GM12878 (cell line): ENCODE measurements at regions not wholly inside any gene's neighbourhood (a gene's known extent, or its start where the extent isn't known, plus 50 kb on each side); places are given as distances from the start of the nearest gene placed in this dataset.

Source experiments
- ATAC-seq: fragments of 200-7000 bp; cut with Tn5 transposase; 3 replicates; pipeline ENCODE4 v1.9.1; 2020; ENCODE audit warnings: mild to moderate bottlenecking, moderate library complexity
- BruUV-seq: library from RNA; stranded (reverse); fragments of 400-500 nt; replicated peaks from 2 replicates; lab custom pipeline; 2021; lab: Mats Ljungman, UMichigan
- CTCF ChIA-PET: fragments of 300-600 bp; sonication (Branson Sonifier 250); formaldehyde crosslinking; extraction: SDS; loops from one replicate; lab custom pipeline; 2021; ENCODE audit warnings: inconsistent platforms; lab: Yijun Ruan, JAX
- POLR2A ChIA-PET: fragments of 350-600 bp; formaldehyde crosslinking; extraction: SDS; loops from one replicate; lab custom pipeline; 2021; ENCODE audit warnings: inconsistent platforms; lab: Charles Lee
- RAD21 ChIA-PET: fragments of 300-600 bp; sonication (Branson Sonifier 250); formaldehyde crosslinking; loops from one replicate; lab custom pipeline; 2023; ENCODE audit warnings: antibody characterized with exemption; ENCODE audit not compliant: unreplicated experiment; lab: Charles Lee
- SMC1A ChIA-PET: fragments of 300-600 bp; sonication (Branson Sonifier 250); formaldehyde crosslinking; loops from one replicate; lab custom pipeline; 2023; ENCODE audit not compliant: unreplicated experiment, uncharacterized antibody; lab: Charles Lee
- DNase-seq: peaks from one replicate; pipeline ENCODE4 v3.0.0-alpha.2; 2011; ENCODE audit warnings: low read depth, low spot score
- FAIRE-seq: peaks from 3 replicates; lab custom pipeline; 2011; peaks lifted over from hg19 to GRCh38; lab: Jason Lieb, UNC
- H2AFZ ChIP-seq: 2 replicates; pipeline ENCODE4 v1.6.0; 2011; ENCODE audit warnings: low read depth, low read length, control low read depth; ENCODE audit not compliant: control insufficient read depth
- H3K27ac ChIP-seq: 2 replicates; pipeline ENCODE4 v1.5.1; 2011; ENCODE audit warnings: control low read depth; ENCODE audit not compliant: control insufficient read depth, insufficient read depth
- H3K27me3 ChIP-seq, 2 experiments: replicated peaks in 1 of 2; 2 replicates each; pipeline versions ENCODE4 v1.6.0 to v1.6.1; 2011; ENCODE audit warnings: low read length in 1 of 2; ENCODE audit not compliant: control insufficient read depth in 2 of 2, insufficient read depth in 2 of 2
- H3K36me3 ChIP-seq, 2 experiments: 2 replicates each; pipeline ENCODE4 v1.5.1; 2011; ENCODE audit warnings: low read length in 1 of 2; ENCODE audit not compliant: control insufficient read depth in 2 of 2, insufficient read depth in 2 of 2
- H3K4me1 ChIP-seq: 2 replicates; pipeline ENCODE4 v1.6.1; 2011; ENCODE audit warnings: mild to moderate bottlenecking, low read length, moderate library complexity, mixed read lengths; ENCODE audit not compliant: control insufficient read depth, insufficient read depth
- H3K4me2 ChIP-seq: 2 replicates; pipeline ENCODE4 v1.6.0; 2011; ENCODE audit warnings: control low read depth; ENCODE audit not compliant: control insufficient read depth, insufficient read depth
- H3K4me3 ChIP-seq: fragments of 200-600 bp; sonication (generic); 2 replicates; pipeline ENCODE4 v1.5.1; 2016
- H3K79me2 ChIP-seq: 2 replicates; pipeline ENCODE4 v1.6.0; 2011; ENCODE audit warnings: low read length; ENCODE audit not compliant: control insufficient read depth, insufficient read depth
- H3K9ac ChIP-seq: 2 replicates; pipeline ENCODE4 v1.8.0; 2011; ENCODE audit warnings: low read length, control low read depth, mixed read lengths; ENCODE audit not compliant: control insufficient read depth, insufficient read depth
- H3K9me3 ChIP-seq: replicated peaks from 3 replicates; pipeline ENCODE4 v1.5.1; 2011; ENCODE audit warnings: mild to moderate bottlenecking, low read length; ENCODE audit not compliant: control insufficient read depth, insufficient read depth
- H4K20me1 ChIP-seq: 2 replicates; pipeline ENCODE4 v1.6.0; 2011; ENCODE audit not compliant: control insufficient read depth, insufficient read depth
- ASH2L ChIP-seq: fragments of 300-600, 200-600 bp; sonication (generic); IDR thresholded peaks from 2 replicates; pipeline ENCODE4 v1.6.1; 2017; ENCODE audit warnings: low read depth, mild to moderate bottlenecking, borderline replicate concordance
- CREM ChIP-seq: IDR thresholded peaks from 2 replicates; pipeline ENCODE4 v1.6.1; 2014; ENCODE audit warnings: antibody characterized with exemption, low read depth
- EED ChIP-seq: sonication (generic); IDR thresholded peaks from 2 replicates; pipeline ENCODE4 v1.6.1; 2016; ENCODE audit warnings: antibody characterized with exemption, low read depth
- KDM1A ChIP-seq: fragments of 200-600 bp; sonication (generic); IDR thresholded peaks from 2 replicates; pipeline ENCODE4 v1.6.1; 2016; ENCODE audit warnings: borderline replicate concordance
- NFXL1 ChIP-seq: fragments of 450-650 bp; IDR thresholded peaks from 2 replicates; pipeline ENCODE4 v1.6.1; 2017; ENCODE audit warnings: antibody characterized with exemption, mild to moderate bottlenecking, borderline replicate concordance
- NR2C2 ChIP-seq: IDR thresholded peaks from 2 replicates; pipeline ENCODE4 v1.6.1; 2011; ENCODE audit warnings: borderline replicate concordance, low read depth; ENCODE audit not compliant: control insufficient read depth, insufficient read length
- NR2F1 ChIP-seq: fragments of 450-650 bp; conservative IDR thresholded peaks from 2 replicates; pipeline ENCODE4 v1.6.1; 2017; ENCODE audit warnings: mild to moderate bottlenecking
- POLR2AphosphoS2 ChIP-seq: IDR thresholded peaks from 2 replicates; pipeline ENCODE4 v1.6.1; 2011; ENCODE audit warnings: low read depth, mild to moderate bottlenecking, low read length, improper control_type of control experiment, moderate library complexity
- SRF ChIP-seq, 2 experiments: IDR thresholded peaks; 2 replicates each; pipeline ENCODE4 v1.6.1; 2011; ENCODE audit warnings: low read depth in 2 of 2, low read length in 2 of 2, mild to moderate bottlenecking in 1 of 2, moderate library complexity in 1 of 2
- STAT3 ChIP-seq: IDR thresholded peaks from 2 replicates; pipeline ENCODE4 v1.6.1; 2011; ENCODE audit warnings: low read depth, low read length, improper control_type of control experiment
- TCF7 ChIP-seq: IDR thresholded peaks from 2 replicates; pipeline ENCODE4 v1.6.1; 2014; ENCODE audit warnings: antibody characterized with exemption, borderline replicate concordance
- ZNF217 ChIP-seq: fragments of 450-650 bp; IDR thresholded peaks from 2 replicates; pipeline ENCODE4 v1.6.1; 2017; ENCODE audit warnings: antibody characterized with exemption, mild to moderate bottlenecking
- ZZZ3 ChIP-seq: IDR thresholded peaks from 2 replicates; pipeline ENCODE4 v1.6.1; 2011; ENCODE audit warnings: low read depth; ENCODE audit not compliant: control insufficient read depth, insufficient read length
- WGBS: methylation state at CpG from one replicate; pipeline ENCODE4 v1.1.6; 2016; ENCODE audit warnings: low lambda C conversion rate; ENCODE audit not compliant: insufficient replicate concordance, insufficient coverage; ENCODE audit errors: missing lambda C conversion rate; 5-methylcytosine and 5-hydroxymethylcytosine counted together
- in situ Hi-C: fragments of 300-500 bp; cut with MboI; formaldehyde crosslinking; loops from 9 replicates; pipeline ENCODE4 v1.14.3; 2018; ENCODE audit warnings: mixed read lengths
- intact Hi-C: fragments of 100-400 bp; cut with micrococcal nuclease; formaldehyde crosslinking; loops from one replicate; pipeline ENCODE4 v1.14.2; 2022; ENCODE audit not compliant: unreplicated experiment
- TF ChIP-seq, protein P1 (sequence below): IDR thresholded peaks from 2 replicates; pipeline ENCODE4 v1.6.1; 2012; ENCODE audit warnings: mild to moderate bottlenecking, low read depth, low read length
- TF ChIP-seq, protein P2 (sequence below): IDR thresholded peaks from 2 replicates; pipeline ENCODE4 v1.6.1; 2012; ENCODE audit warnings: low read length, inconsistent platforms
- TF ChIP-seq, protein P3 (sequence below): fragments of 450-650 bp; IDR thresholded peaks from 2 replicates; pipeline ENCODE4 v1.6.1; 2017; ENCODE audit warnings: borderline replicate concordance

DNA sequence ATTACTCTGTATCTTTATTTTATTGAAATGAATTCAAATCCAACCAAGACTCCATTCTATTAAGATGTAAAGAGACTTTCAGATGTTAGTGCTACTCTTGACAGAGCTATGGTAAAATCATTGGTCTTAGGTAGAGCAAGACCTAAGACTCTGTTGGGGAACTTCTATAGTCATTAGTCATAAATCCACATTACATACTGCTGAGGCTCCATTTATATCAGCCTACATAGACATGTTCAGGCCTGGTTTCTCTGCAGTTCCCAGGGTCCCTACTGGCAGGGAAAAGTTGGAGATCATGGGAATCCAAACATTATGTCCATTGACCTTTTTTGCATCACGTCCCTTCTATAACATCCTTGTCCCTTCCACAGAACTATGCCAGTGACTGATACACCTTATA lies 580.4 kb upstream of the ZEB2 start:
- no peak for DNase-seq
- POLR2A ChIA-PET, result no interaction called here

More for the DNA sequence above, 580.4 kb upstream of the ZEB2 start:
- no peak overlapping the region for H3K4me2 ChIP-seq
- H4K20me1 ChIP-seq, result no peaks in the 10 kb centered on the region
- TF ChIP-seq ZZZ3 (no peak), NR2C2 (no peak), TCF7 (no peak), EED (no peak), ASH2L (no peak), SRF (IDR thresholded peaks at IDR 0.05; ENCODE audit: low read depth in 2 of 2, low read length in 2 of 2) (no peak), ZNF217 (no peak), CREM (no peak), POLR2AphosphoS2 (no peak), NR2F1 (no peak), NFXL1 (no peak), KDM1A (no peak), STAT3 (no peak)
- TF ChIP-seq, protein P1, sequence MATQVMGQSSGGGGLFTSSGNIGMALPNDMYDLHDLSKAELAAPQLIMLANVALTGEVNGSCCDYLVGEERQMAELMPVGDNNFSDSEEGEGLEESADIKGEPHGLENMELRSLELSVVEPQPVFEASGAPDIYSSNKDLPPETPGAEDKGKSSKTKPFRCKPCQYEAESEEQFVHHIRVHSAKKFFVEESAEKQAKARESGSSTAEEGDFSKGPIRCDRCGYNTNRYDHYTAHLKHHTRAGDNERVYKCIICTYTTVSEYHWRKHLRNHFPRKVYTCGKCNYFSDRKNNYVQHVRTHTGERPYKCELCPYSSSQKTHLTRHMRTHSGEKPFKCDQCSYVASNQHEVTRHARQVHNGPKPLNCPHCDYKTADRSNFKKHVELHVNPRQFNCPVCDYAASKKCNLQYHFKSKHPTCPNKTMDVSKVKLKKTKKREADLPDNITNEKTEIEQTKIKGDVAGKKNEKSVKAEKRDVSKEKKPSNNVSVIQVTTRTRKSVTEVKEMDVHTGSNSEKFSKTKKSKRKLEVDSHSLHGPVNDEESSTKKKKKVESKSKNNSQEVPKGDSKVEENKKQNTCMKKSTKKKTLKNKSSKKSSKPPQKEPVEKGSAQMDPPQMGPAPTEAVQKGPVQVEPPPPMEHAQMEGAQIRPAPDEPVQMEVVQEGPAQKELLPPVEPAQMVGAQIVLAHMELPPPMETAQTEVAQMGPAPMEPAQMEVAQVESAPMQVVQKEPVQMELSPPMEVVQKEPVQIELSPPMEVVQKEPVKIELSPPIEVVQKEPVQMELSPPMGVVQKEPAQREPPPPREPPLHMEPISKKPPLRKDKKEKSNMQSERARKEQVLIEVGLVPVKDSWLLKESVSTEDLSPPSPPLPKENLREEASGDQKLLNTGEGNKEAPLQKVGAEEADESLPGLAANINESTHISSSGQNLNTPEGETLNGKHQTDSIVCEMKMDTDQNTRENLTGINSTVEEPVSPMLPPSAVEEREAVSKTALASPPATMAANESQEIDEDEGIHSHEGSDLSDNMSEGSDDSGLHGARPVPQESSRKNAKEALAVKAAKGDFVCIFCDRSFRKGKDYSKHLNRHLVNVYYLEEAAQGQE, result no peak
- TF ChIP-seq, protein P2, sequence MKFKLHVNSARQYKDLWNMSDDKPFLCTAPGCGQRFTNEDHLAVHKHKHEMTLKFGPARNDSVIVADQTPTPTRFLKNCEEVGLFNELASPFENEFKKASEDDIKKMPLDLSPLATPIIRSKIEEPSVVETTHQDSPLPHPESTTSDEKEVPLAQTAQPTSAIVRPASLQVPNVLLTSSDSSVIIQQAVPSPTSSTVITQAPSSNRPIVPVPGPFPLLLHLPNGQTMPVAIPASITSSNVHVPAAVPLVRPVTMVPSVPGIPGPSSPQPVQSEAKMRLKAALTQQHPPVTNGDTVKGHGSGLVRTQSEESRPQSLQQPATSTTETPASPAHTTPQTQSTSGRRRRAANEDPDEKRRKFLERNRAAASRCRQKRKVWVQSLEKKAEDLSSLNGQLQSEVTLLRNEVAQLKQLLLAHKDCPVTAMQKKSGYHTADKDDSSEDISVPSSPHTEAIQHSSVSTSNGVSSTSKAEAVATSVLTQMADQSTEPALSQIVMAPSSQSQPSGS, result no peak
- TF ChIP-seq, protein P3, sequence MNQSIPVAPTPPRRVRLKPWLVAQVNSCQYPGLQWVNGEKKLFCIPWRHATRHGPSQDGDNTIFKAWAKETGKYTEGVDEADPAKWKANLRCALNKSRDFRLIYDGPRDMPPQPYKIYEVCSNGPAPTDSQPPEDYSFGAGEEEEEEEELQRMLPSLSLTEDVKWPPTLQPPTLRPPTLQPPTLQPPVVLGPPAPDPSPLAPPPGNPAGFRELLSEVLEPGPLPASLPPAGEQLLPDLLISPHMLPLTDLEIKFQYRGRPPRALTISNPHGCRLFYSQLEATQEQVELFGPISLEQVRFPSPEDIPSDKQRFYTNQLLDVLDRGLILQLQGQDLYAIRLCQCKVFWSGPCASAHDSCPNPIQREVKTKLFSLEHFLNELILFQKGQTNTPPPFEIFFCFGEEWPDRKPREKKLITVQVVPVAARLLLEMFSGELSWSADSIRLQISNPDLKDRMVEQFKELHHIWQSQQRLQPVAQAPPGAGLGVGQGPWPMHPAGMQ, result no peak
- H3K36me3 ChIP-seq, result no peaks in the 10 kb centered on the region
- no peak for ATAC-seq
- H3K79me2 ChIP-seq, result no peaks in the 10 kb centered on the region
- 14% methylated on average over 1 of the region's 1 CpG for WGBS
- no peak for FAIRE-seq
- H3K9ac ChIP-seq, result no peak overlapping the region
- H2AFZ ChIP-seq, result no peak overlapping the region
- ChIA-PET SMC1A (no interaction called here), CTCF (no interaction called here), RAD21 (no interaction called here)
- H3K4me1 ChIP-seq, result no peaks in the 10 kb centered on the region
- no peaks in the 10 kb centered on the region for H3K9me3 ChIP-seq
- no peaks in the 10 kb centered on the region; a peak in 1 of 4 replicates for H3K27me3 ChIP-seq
- no TSS peak for BruUV-seq
- intact Hi-C loops (no loop called here), in situ Hi-C loops (no loop called here)
- no peak overlapping the region for H3K27ac ChIP-seq
- H3K4me3 ChIP-seq, result no peak overlapping the region
